CD4-positive, alpha-beta memory T cell (primary cell): ENCODE measurements at regions not wholly inside any gene's neighbourhood (a gene's known extent, or its start where the extent isn't known, plus 50 kb on each side); places are given as distances from the start of the nearest gene placed in this dataset.

Experiments
- CTCF ChIA-PET: fragments of 350-600 bp; sonication (Branson Sonifier 250); formaldehyde crosslinking; loops from one replicate; lab custom pipeline; 2021; ENCODE audit warnings: inconsistent platforms; ENCODE audit not compliant: partially characterized antibody; lab: Charles Lee
- POLR2A ChIA-PET: fragments of 350-600 bp; sonication (Branson Sonifier 250); formaldehyde crosslinking; loops from one replicate; lab custom pipeline; 2021; ENCODE audit not compliant: partially characterized antibody; lab: Charles Lee
- DNase-seq, 5 donors: peaks; one replicate each; pipeline versions ENCODE4 v3.0.0 to v3.0.0-alpha.2; 2020 to 2022; ENCODE audit warnings: mixed read lengths in 1 of 5
- H3K27ac ChIP-seq: one replicate; pipeline ENCODE4 v1.7.0; 2013; ENCODE audit warnings: low read depth, low read length
- H3K27me3 ChIP-seq: 2 replicates; pipeline ENCODE4 v1.7.0; 2013; ENCODE audit warnings: mild to moderate bottlenecking, low read length, moderate library complexity; ENCODE audit not compliant: insufficient read depth
- H3K36me3 ChIP-seq: 2 replicates; pipeline ENCODE4 v1.7.0; 2013; ENCODE audit warnings: mild to moderate bottlenecking, low read length, moderate library complexity; ENCODE audit not compliant: insufficient read depth
- H3K4me1 ChIP-seq: 2 replicates; pipeline ENCODE4 v1.7.0; 2013; ENCODE audit warnings: mild to moderate bottlenecking, low read length, moderate library complexity; ENCODE audit not compliant: insufficient read depth
- H3K4me3 ChIP-seq, 2 donors: one replicate each; pipeline ENCODE4 v1.7.0; 2013; ENCODE audit warnings: low read length in 2 of 2, mild to moderate bottlenecking in 1 of 2
- H3K9me3 ChIP-seq, 2 donors: one replicate each; pipeline ENCODE4 v1.7.0; 2013; ENCODE audit warnings: low read length in 2 of 2, control low read depth in 1 of 2; ENCODE audit not compliant: control insufficient read depth in 1 of 2
- H3K27ac Mint-ChIP-seq, 7 donors: one replicate each; pipeline ENCODE4 v1.8.0; 2020 to 2021; ENCODE audit warnings: mixed read lengths in 7 of 7, mild to moderate bottlenecking in 6 of 7, inconsistent platforms in 3 of 7, moderate library complexity in 3 of 7
- H3K27me3 Mint-ChIP-seq, 2 donors: one replicate each; pipeline ENCODE4 v1.8.0; 2020 to 2021; ENCODE audit warnings: mixed read lengths in 2 of 2
- H3K36me3 Mint-ChIP-seq, 2 donors: one replicate each; pipeline ENCODE4 v1.8.0; 2020 to 2021; ENCODE audit warnings: mixed read lengths in 2 of 2, inconsistent platforms in 1 of 2, mild to moderate bottlenecking in 1 of 2
- H3K4me1 Mint-ChIP-seq, 4 donors: one replicate each; pipeline ENCODE4 v1.8.0; 2020 to 2021; ENCODE audit warnings: mixed read lengths in 4 of 4, mild to moderate bottlenecking in 1 of 4
- H3K4me3 Mint-ChIP-seq, 8 donors: one replicate each; pipeline ENCODE4 v1.8.0; 2020 to 2021; ENCODE audit warnings: mixed read lengths in 8 of 8, mild to moderate bottlenecking in 7 of 8, moderate library complexity in 6 of 8, inconsistent platforms in 3 of 8
- H3K9me3 Mint-ChIP-seq, 8 donors: one replicate each; pipeline ENCODE4 v1.8.0; 2020 to 2021; ENCODE audit warnings: mixed read lengths in 8 of 8, mild to moderate bottlenecking in 5 of 8, inconsistent platforms in 3 of 8, moderate library complexity in 1 of 8
- intact Hi-C: fragments of 100-400 bp; cut with micrococcal nuclease; formaldehyde crosslinking; loops from one replicate; pipeline ENCODE4 v1.15.1; 2023

GRCh38 chr17:5861854-5862253 is 208.3 kb upstream of the WSCD1 start:
- Mint-ChIP-seq H3K27me3 (peaks cover 10 to 12% of the 10 kb centered on the region in 2 donors), H3K4me3 (no peak overlapping the region), H3K9me3 (no peaks in the 10 kb centered on the region), H3K27ac (no peak overlapping the region), H3K4me1 (no peaks in the 10 kb centered on the region), H3K36me3 (no peaks in the 10 kb centered on the region)
- Histone ChIP-seq H3K9me3 (no peaks in the 10 kb centered on the region), H3K4me1 (no peaks in the 10 kb centered on the region), H3K27me3 (no peaks in the 10 kb centered on the region), H3K4me3 (no peak overlapping the region), H3K36me3 (no peaks in the 10 kb centered on the region), H3K27ac (no peak overlapping the region)
- DNase-seq: no peak
- ChIA-PET CTCF (no interaction called here), POLR2A (no interaction called here)
- intact Hi-C loops: no loop called here

- H3K4me1 Mint-ChIP-seq: no peaks in the 10 kb centered on the region
- H3K27ac Mint-ChIP-seq: no peak overlapping the region
- Histone ChIP-seq H3K4me3 (no peak overlapping the region), H3K27ac (no peak overlapping the region), H3K9me3 (no peaks in the 10 kb centered on the region), H3K27me3 (no peaks in the 10 kb centered on the region), H3K36me3 (no peaks in the 10 kb centered on the region), H3K4me1 (no peaks in the 10 kb centered on the region)
- ChIA-PET POLR2A (no interaction called here), CTCF (no interaction called here)
- no peak for DNase-seq
- intact Hi-C loops: no loop called here
- no peaks in the 10 kb centered on the region for H3K9me3 Mint-ChIP-seq
- H3K4me3 Mint-ChIP-seq: no peak overlapping the region
- no peaks in the 10 kb centered on the region for H3K36me3 Mint-ChIP-seq
- peaks cover 10 to 12% of the 10 kb centered on the region in 2 donors for H3K27me3 Mint-ChIP-seq
Observed at GRCh38 chr17:5862395-5862794, 207.8 kb upstream of the WSCD1 start.

GRCh38 chr17:5864741-5865657 is 205.2 kb upstream of the WSCD1 start:
- no peaks in the 10 kb centered on the region for H3K27me3 ChIP-seq
- ChIA-PET CTCF (no interaction called here), POLR2A (no interaction called here)
- no peaks in the 10 kb centered on the region for H3K4me1 ChIP-seq
- H3K9me3 ChIP-seq: no peaks in the 10 kb centered on the region
- intact Hi-C loops: no loop called here
- H3K27ac ChIP-seq: no peak overlapping the region
- Mint-ChIP-seq H3K4me1 (no peaks in the 10 kb centered on the region), H3K27ac (no peak overlapping the region), H3K9me3 (no peaks in the 10 kb centered on the region), H3K27me3 (peaks cover 8 to 9% of the 10 kb centered on the region in 2 donors), H3K36me3 (no peaks in the 10 kb centered on the region), H3K4me3 (no peak overlapping the region)
- H3K4me3 ChIP-seq: no peak overlapping the region
- H3K36me3 ChIP-seq: no peaks in the 10 kb centered on the region
- no peak for DNase-seq

GRCh38 chr17:5866978-5867377 is 203.2 kb upstream of the WSCD1 start:
- POLR2A ChIA-PET: interaction anchor here (0.7 kb wide), 1 partner anchor 660 kb away, joined by 3 read pairs; no protein-coding TSS in a partner anchor
- H3K27ac Mint-ChIP-seq: no peak overlapping the region

GRCh38 chr17:5869041-5869745 is 201.0 kb upstream of the WSCD1 start:
- intact Hi-C loops: no loop called here
- H3K27me3 Mint-ChIP-seq: peaks cover 4 to 10% of the 10 kb centered on the region in 2 donors
- no peaks in the 10 kb centered on the region for H3K9me3 Mint-ChIP-seq
- H3K9me3 ChIP-seq: no peaks in the 10 kb centered on the region
- no peaks in the 10 kb centered on the region for H3K36me3 ChIP-seq
- ChIA-PET CTCF (no interaction called here), POLR2A (no interaction called here)
- no peaks in the 10 kb centered on the region for H3K36me3 Mint-ChIP-seq
- H3K4me1 Mint-ChIP-seq: no peaks in the 10 kb centered on the region
- H3K4me3 Mint-ChIP-seq: no peak overlapping the region
- H3K4me3 ChIP-seq: no peak overlapping the region
- H3K27ac ChIP-seq: no peak overlapping the region
- no peaks in the 10 kb centered on the region for H3K4me1 ChIP-seq
- DNase-seq: no peak
- H3K27ac Mint-ChIP-seq: no peak overlapping the region
- no peaks in the 10 kb centered on the region for H3K27me3 ChIP-seq

More at GRCh38 chr17:5866978-5867377, 203.2 kb upstream of the WSCD1 start:
- H3K36me3 ChIP-seq: no peaks in the 10 kb centered on the region
- H3K9me3 ChIP-seq: no peaks in the 10 kb centered on the region
- H3K36me3 Mint-ChIP-seq: no peaks in the 10 kb centered on the region
- H3K4me1 ChIP-seq: no peaks in the 10 kb centered on the region
- H3K4me3 ChIP-seq: no peak overlapping the region
- CTCF ChIA-PET: no interaction called here
- no peaks in the 10 kb centered on the region for H3K27me3 ChIP-seq
- peaks cover 5 to 6% of the 10 kb centered on the region in 2 donors for H3K27me3 Mint-ChIP-seq
- no peak overlapping the region for H3K27ac ChIP-seq
- no peak for DNase-seq
- intact Hi-C loops: no loop called here
- H3K4me1 Mint-ChIP-seq: no peaks in the 10 kb centered on the region
- H3K9me3 Mint-ChIP-seq: no peaks in the 10 kb centered on the region
- H3K4me3 Mint-ChIP-seq: no peak overlapping the region

GRCh38 chr17:5870231-5870953 is 199.8 kb upstream of the WSCD1 start:
- ChIA-PET POLR2A (no interaction called here), CTCF (interaction anchor here (0.6 kb wide), 1 partner anchor 16 kb away, joined by 4 read pairs; no protein-coding TSS in a partner anchor)
- Mint-ChIP-seq H3K9me3 (no peaks in the 10 kb centered on the region), H3K4me1 (no peaks in the 10 kb centered on the region), H3K27ac (no peak overlapping the region), H3K27me3 (peaks cover 3 to 9% of the 10 kb centered on the region in 2 donors), H3K36me3 (no peaks in the 10 kb centered on the region), H3K4me3 (no peak overlapping the region)
- Histone ChIP-seq H3K9me3 (no peaks in the 10 kb centered on the region), H3K36me3 (no peaks in the 10 kb centered on the region), H3K27me3 (no peaks in the 10 kb centered on the region), H3K27ac (no peak overlapping the region), H3K4me3 (no peak overlapping the region), H3K4me1 (no peaks in the 10 kb centered on the region)
- no peak for DNase-seq
- intact Hi-C loops: no loop called here

- Histone ChIP-seq H3K36me3 (no peaks in the 10 kb centered on the region), H3K9me3 (no peaks in the 10 kb centered on the region), H3K27me3 (no peaks in the 10 kb centered on the region), H3K27ac (no peak overlapping the region), H3K4me3 (no peak overlapping the region), H3K4me1 (no peaks in the 10 kb centered on the region)
- Mint-ChIP-seq H3K27me3 (peaks cover 7 to 11% of the 10 kb centered on the region in 2 donors), H3K36me3 (no peaks in the 10 kb centered on the region), H3K9me3 (no peaks in the 10 kb centered on the region), H3K4me3 (no peak overlapping the region), H3K27ac (no peak overlapping the region), H3K4me1 (no peaks in the 10 kb centered on the region)
- no peak for DNase-seq
- CTCF ChIA-PET: no interaction called here
- POLR2A ChIA-PET: no interaction called here
- intact Hi-C loops: no loop called here
Observed at GRCh38 chr17:5871666-5872065, 198.5 kb upstream of the WSCD1 start.
